Activated T-cell treated with anti-CD3 and anti-CD28 coated beads for 4 hours (primary cell): ENCODE measurements at regions not wholly inside any gene's neighbourhood (a gene's known extent, or its start where the extent isn't known, plus 50 kb on each side); places are given as distances from the start of the nearest gene placed in this dataset.

Experiments
- DNase-seq: peaks from one replicate; pipeline ENCODE4 v3.0.0-alpha.2; 2020

- DNase-seq, result no peak
These were observed 241.9 kb downstream of the UQCRFS1 start for GRCh38 chr19:28971049-28971448.

GRCh38 chr19:28968721-28969120 lies 244.2 kb downstream of the UQCRFS1 start:
- DNase-seq, result no peak

- no peak for DNase-seq
These were observed 246.1 kb downstream of the UQCRFS1 start for GRCh38 chr19:28966737-28967399.

- no peak for DNase-seq
These were observed 248.5 kb downstream of the UQCRFS1 start for GRCh38 chr19:28964500-28964899.

GRCh38 chr19:28963486-28964250 lies 249.3 kb downstream of the UQCRFS1 start:
- no peak for DNase-seq

GRCh38 chr19:28961772-28962500 lies 251.0 kb downstream of the UQCRFS1 start:
- no peak for DNase-seq

GRCh38 chr19:28960986-28961705 lies 251.8 kb downstream of the UQCRFS1 start:
- DNase-seq, result no peak

- no peak for DNase-seq
These were observed 252.4 kb downstream of the UQCRFS1 start for GRCh38 chr19:28960586-28960985.

- no peak for DNase-seq
These were observed 256.0 kb downstream of the UQCRFS1 start for GRCh38 chr19:28956961-28957360.

- DNase-seq, result no peak
These were observed 256.5 kb downstream of the UQCRFS1 start for GRCh38 chr19:28956421-28956820.

- DNase-seq, result no peak
These were observed 263.4 kb downstream of the UQCRFS1 start for GRCh38 chr19:28949535-28949934.

- no peak for DNase-seq
These were observed 263.9 kb downstream of the UQCRFS1 start for GRCh38 chr19:28949027-28949426.

- no peak for DNase-seq
These were observed 264.4 kb downstream of the UQCRFS1 start for GRCh38 chr19:28948566-28948965.

GRCh38 chr19:28948026-28948425 lies 264.9 kb downstream of the UQCRFS1 start:
- no peak for DNase-seq

GRCh38 chr19:28943651-28944050 lies 269.3 kb downstream of the UQCRFS1 start:
- DNase-seq, result no peak

- no peak for DNase-seq
These were observed 271.1 kb downstream of the UQCRFS1 start for GRCh38 chr19:28941833-28942232.

- DNase-seq, result no peak
These were observed 272.0 kb downstream of the UQCRFS1 start for GRCh38 chr19:28940751-28941500.

- no peak for DNase-seq
These were observed 273.7 kb downstream of the UQCRFS1 start for GRCh38 chr19:28939236-28939635.

GRCh38 chr19:28936001-28936400 lies 276.9 kb downstream of the UQCRFS1 start:
- no peak for DNase-seq

- DNase-seq, result no peak
These were observed 278.3 kb downstream of the UQCRFS1 start for GRCh38 chr19:28934631-28935030.

- no peak for DNase-seq
These were observed 279.9 kb downstream of the UQCRFS1 start for GRCh38 chr19:28933039-28933438.

GRCh38 chr19:28932446-28932845 lies 280.5 kb downstream of the UQCRFS1 start:
- no peak for DNase-seq
